ENCODE measurements at regions not wholly inside any gene's neighbourhood (a gene's known extent, or its start where the extent isn't known, plus 50 kb on each side); places are given as distances from the start of the nearest gene placed in this dataset.

- intact Hi-C loops (cut with micrococcal nuclease) = no loop called here
Observed at GRCh38 chr1:201707027-201707426, 121.9 kb upstream of the IPO9 start.

DNA sequence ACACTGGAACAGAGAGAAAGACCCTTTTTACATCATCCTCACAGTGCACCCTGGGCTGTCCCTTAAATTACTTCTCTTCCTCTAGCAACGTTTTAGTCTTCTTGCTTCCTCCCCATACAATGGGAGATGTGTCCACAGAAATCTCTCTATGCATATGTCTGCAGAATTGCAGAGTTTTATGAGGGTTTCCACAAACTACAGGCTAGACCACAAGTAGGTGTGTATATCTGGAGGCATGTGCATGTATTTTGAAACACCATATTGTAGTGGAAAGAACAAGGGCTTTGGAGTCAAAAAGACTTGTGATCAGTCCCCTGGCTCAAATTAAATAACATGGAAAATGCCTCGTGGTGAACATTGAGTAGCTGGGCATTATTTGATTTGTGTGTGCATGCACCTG lies 121.3 kb upstream of the IPO9 start:
- intact Hi-C loops (cut with micrococcal nuclease) = no loop called here

- intact Hi-C loops (cut with micrococcal nuclease) = no loop called here
Observed at GRCh38 chr1:201708085-201708512, 120.9 kb upstream of the IPO9 start.

DNA sequence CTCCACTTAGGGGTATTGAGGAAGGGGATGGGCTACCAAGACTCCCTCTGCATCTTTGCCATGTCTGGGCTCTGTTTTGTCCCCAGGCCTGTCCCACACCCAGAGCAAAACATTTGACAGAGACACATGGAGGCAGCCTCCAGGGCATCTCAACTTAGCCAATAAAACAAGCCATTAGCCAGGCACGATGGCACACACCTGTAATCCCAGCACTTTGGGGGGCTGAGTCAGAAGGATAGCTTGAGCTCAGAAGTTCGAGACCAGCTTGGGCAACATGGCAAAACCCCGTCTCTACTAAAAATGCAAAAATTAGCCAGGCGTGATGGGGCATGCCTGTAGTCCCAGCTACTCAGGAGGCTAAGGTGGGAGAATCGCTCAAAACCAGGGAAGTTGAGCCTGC lies 120.3 kb upstream of the IPO9 start:
- intact Hi-C loops (cut with micrococcal nuclease) = loop anchor here (1.0 kb wide), 2 partner anchors 85 to 149 kb away; no protein-coding TSS in a partner anchor

DNA sequence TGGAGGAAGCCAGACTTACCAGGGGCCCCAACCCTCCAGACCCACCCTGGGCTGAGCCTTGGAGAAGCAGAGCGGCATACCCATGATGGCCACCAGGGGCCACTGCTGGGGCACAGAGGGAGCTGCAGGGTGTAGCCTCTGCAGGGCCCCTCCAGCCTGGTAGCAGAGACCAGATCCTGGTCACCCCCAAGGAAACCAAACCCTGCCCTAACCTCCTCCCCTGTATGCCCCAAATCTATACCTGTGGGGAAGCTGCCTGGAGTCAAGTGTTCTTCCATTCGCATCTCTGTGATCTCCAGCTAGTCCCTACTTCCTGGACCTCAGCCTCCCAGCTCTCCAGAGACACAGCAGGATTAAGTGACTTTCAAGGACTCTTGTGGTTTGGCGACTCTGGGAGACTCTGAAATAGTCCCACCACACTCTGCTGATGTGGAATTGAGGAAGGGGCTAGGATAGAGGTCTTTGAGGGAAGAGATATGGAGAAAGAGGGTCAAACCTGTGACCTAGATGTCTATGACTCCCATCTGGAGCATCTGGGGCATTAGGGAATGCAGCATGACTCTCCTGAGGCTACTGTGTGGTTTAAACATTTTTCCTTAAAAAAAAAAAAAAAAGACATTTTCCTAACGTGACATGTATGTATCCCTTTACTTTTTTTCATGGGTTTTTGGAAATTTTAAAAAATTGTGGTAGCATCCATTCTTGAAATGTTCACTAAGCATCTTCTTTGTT lies 119.2 kb upstream of the IPO9 start:
- intact Hi-C loops (cut with micrococcal nuclease) = loop anchor here (1.0 kb wide), 2 partner anchors 84 to 150 kb away; no protein-coding TSS in a partner anchor

DNA sequence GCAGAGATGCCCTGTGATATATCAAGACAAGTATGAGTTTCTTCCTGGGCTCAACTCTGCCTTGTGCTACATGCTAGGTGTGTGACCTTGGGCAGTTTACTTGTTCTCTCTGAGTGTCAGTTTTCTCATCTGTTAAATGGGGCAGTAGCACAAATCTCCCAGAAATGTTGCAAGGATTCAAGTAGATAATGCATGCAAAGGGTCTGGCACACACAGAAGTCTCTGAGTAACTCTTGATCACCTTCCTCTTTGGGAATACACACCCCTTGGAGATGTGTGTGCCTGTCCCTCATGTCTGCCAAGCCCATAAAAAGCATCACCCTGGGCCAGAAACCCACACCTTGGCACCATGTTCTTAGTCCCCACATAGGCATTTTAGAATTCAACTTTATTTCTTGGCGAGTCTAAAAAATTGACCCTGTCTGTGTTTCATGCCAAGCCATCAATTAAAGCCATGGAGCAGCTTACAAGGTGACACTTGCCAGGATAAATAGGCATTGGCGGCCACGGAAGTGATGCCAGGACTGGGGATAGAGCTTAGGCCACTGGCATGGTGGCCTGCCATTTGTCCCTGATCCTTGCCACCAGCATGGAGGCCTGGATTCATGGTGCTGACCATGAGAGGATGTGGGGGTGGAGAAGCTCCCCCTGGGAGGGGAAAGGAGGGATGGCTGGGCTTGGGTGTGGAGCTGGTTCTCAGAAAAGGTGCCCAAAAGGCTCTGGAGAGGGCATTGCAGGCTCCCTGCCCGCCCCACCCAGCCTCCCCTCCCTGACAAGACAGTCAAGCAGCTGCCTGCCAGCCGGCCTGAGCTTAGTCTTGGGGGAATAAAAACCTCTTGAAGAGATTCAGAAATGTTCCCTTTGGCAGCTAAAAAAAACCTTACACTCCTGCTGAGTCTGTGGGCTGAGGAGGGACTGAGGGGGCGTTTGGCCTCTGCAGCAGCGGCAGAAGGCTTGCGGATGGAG lies 118.0 kb upstream of the IPO9 start:
- intact Hi-C loops (cut with micrococcal nuclease) = no loop called here

GRCh38 chr1:201711811-201712210 lies 117.1 kb upstream of the IPO9 start:
- intact Hi-C loops (cut with micrococcal nuclease) = no loop called here

GRCh38 chr1:201712387-201713085 lies 116.4 kb upstream of the IPO9 start:
- intact Hi-C loops (cut with micrococcal nuclease) = no loop called here

DNA sequence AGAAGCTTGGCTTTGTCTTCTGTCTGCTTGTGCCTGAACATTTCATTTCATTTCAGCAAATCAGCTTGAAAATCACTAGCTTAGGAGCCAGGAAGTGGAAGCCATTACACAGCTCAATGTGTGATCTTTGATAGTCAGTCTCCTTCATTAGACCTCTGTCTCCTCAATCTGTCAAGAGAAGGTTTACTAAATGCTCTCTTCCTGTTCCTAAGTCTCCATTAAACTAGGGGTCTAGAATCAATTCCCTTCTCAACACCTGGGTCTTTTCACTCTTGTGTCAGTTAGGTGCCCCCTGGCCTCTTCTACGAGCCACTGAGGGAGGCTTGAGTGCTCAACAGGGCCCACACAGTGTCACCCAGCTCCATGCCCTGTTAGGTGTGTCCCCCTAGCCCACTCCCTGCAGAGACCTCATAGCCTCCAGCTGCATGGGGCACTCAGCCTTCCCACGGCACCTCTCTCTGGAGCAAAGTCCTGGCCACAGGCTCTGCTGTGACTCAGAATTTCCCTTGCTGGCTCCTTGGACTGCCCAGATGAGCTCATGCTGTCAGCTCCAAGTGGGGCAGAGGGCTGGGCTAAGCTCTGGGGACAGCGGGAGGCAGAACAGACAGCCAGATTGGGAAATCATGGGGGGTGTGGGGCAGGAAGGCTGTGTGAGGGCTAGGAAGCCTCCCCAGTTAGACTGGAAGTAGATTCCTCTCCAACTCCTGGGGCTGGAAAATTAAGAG lies 115.7 kb upstream of the IPO9 start:
- intact Hi-C loops (cut with micrococcal nuclease) = no loop called here

DNA sequence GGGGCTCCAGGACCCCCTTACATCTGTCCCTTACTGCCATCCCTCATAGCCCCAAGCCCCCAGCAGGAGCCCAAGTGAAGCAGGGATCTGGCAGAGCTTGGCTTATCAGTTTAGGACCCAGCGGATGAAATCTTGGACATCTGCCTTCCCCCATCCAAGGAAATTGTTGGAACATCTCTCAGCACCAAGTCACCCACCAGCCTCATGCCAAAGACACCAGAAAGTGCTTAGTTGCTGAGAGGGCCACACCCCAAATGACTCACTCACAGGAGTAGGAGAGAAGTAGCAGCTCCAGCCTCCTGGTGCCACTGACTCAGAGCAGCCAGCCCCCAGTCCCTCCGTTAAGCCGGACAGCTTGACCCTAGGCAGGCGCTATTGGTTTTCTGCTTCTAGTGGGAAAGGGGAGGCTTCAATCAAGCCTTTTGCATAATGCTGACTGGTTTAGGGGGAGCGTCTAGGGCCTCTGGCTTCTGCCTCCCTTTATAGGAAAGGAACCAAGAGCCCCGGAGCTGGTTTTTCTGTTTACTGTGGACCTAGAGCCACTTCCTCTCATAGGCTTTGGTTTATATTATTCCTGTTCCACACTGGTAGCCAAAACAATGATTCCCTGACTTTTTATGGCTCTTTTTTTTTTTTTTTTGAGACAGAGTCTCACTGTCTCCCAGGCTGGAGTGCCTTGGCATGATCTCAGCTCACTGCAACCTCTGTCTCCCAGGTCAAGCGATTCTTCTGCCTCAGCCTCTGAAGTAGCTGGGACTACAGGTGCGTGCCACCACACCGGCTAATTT lies 114.2 kb upstream of the IPO9 start:
- intact Hi-C loops (cut with micrococcal nuclease) = no loop called here

GRCh38 chr1:201715351-201715750 lies 113.6 kb upstream of the IPO9 start:
- intact Hi-C loops (cut with micrococcal nuclease) = no loop called here

DNA sequence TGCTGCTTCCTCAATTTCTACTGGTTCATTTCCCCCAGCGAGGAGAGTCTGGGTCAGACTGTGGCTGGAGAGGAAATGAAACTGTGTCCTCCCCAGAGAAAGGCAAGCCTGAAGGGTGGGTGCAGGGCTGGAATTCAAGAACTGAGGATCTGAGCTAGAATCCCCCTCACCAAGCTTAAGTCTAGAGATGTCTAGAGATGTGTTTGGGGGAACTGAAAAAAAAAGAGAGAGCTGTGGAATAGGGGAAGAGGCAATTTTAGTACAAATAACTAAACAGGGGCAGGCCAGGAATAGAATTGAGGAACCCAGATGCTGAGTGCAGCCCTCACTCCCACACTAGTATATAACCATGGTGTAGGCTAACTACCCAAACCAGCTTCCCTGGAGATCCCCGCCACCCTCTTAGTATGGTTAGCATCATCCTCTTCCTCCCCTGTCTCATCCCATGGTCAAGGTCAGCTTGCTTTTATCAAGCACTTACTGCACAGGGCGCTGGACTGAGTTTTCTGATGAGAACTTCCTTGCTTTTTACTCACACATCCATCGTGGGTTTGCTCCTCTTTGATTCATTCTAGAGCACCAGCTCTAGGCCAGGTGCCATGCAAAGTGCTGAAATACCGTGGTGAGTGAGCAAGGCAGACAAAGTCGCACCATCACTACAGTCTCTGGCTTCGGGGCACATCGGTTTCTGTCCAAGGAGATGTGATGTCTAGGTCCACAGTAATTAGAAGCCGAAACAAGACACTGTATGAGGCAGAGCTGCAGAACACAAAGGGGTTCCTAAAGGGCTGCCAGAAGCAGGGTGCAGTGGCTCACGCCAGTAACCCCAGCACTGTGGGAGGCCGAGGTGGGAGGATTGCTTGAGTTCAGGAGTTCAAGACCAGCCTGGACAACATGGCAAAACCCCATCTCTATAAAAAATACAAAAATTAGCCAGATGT lies 112.9 kb upstream of the IPO9 start:
- intact Hi-C loops (cut with micrococcal nuclease) = no loop called here

GRCh38 chr1:201716742-201717135 lies 112.2 kb upstream of the IPO9 start:
- intact Hi-C loops (cut with micrococcal nuclease) = no loop called here

- intact Hi-C loops (cut with micrococcal nuclease) = no loop called here
Observed at GRCh38 chr1:201717286-201717685, 111.7 kb upstream of the IPO9 start.

- intact Hi-C loops (cut with micrococcal nuclease) = no loop called here
Observed at GRCh38 chr1:201718346-201719202, 110.4 kb upstream of the IPO9 start.

DNA sequence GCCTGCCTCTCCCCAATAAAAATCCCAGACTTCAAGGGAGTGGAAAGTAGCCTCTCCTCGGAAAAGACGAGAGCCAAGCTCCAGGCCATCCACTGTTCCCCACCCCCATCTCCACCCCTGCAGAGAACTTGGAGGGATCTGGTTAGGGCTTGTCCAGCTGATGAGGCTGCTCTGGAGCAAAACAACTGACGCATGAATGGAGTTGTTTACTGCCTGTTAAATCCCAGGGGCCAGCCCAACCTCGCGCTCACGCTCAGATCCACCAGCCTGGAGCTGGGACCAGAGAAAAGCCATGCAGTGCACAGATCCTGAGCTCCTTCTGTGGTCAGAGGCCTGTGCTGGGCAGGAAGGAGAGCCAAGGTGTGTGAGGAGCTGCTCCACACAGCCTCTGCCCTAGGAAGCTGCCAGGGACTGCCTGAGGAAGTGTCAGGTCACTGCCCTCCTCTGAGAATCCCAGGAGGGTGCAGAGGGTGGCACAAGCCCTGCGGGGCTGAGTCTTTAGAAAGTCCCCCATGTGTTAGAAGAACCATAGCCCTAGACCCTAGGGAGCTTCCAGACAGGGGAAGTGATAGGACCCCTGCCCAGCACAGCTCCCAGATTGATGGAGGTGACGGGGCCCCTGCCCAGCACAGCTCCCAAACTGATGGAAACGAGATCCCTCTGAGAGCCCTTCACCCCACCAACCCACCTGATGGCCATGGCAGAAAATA lies 109.0 kb upstream of the IPO9 start:
- intact Hi-C loops (cut with micrococcal nuclease) = no loop called here

DNA sequence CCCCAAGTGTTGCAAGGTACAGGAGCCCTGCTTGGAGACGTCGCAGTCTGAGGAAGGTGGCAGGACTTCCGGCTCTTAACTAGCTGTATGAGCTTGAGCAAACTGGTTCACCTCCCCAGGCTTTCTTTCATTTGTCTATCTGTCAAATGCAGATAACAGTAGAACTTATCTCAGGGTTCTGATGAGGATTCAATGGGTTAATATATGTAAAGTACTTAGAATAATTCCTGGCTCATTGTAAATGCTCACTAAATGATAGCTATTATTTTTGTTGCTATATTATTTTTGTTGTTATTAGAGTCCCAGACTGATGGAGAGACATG lies 108.5 kb upstream of the IPO9 start:
- intact Hi-C loops (cut with micrococcal nuclease) = no loop called here

Measured in T-helper 1 cell treated with Interleukin-12 subunit alpha and Interleukin-12 subunit beta and Interleukin-4 antibody, amounts not matched to agents 30 ng/mL and 1 ng/mL, for 36 hours (primary cell).